ENCODE measurements at regions not wholly inside any gene's neighbourhood (a gene's known extent, or its start where the extent isn't known, plus 50 kb on each side); places are given as distances from the start of the nearest gene placed in this dataset.

DNA sequence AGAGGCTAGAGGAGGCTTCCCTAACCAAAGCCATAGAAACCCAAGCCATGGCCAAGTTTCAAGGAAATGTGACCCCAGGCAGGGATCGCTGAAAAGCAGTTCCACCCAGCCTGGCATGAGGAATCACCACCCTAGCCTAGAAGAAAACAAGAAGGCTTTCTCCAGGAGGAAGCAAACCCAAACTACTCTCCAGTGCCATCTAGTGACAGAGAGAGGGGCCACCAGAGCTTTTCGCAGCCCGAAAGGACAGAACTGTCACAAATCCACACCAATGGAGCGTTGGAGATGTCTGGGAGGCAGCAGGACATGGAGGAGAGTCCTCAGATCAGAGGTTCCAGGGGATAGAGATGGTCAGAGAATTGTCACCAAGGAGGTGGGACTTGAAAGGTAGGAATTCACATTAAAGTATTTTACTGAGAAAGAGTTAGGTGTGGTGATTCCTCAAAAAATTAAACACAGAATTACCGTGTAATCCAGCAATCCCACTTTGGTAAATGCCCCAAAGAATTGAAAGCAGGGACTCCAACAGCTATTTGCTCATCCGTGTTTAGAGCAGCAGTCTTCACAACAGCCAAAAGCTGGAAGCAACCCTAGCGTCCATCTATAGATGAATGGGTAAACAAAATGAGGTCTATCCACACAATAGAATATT, 67.3 kb upstream of the NUP50 start:
- DNase-seq = peak; percentile 56

DNA sequence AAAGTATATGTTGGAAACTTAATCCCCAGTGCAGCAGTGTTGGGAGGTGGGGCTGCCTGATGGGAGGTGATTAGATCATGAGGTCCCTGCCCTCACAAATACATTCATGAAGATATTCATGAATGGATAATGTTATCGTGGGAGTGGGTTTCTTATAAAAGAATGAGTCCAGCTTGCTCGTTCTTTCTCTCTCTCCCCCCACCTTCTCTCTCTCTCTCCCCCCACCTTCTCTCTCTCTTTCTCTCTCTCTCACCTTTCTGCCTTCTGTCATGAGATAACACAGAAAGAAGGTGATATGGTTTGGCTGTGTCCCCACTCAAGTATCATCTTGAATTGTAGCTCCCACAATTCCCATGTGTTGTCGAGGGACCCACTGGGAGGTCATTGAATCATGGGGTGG, 66.7 kb upstream of the NUP50 start:
- no peak for DNase-seq

DNA sequence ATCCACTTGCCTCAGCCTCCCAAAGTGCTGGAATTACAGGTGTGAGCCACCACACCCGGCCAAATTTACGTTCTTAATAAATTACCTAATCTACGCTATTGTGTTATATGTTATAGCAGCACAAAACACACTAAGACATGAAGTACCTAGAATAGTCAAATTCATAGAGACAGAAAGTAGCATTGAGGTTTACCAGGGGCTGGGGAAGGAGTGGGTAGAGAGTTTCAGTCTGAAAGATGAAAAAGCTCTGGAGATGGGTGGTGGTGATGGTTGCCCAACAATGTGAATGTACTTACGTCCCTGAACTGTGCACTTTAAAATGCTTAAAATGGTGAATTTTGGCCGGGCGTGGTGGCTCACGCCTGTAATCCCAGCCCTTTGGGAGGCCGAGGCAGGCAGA, 65.7 kb upstream of the NUP50 start:
- DNase-seq = no peak

DNA sequence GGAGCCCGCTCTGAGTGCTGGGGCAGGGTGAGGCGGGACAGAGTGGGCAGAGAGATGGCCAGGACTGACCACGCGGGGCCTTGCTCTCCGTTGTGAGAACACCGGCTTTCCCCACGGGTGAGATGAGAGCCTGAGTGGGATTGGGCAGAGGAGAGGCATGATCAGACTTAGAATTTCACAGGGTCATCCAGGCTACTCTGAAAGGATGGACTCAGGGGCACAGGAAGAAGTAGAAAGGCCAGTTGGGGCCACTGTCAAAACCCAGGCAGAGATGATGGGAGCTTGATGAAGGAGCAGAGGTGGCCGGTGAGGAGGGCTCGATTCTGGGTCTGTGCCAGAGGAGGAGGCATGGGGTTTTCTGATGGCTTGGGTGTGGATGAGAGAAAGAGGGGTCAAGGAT, 63.8 kb upstream of the NUP50 start:
- no peak for DNase-seq

DNA sequence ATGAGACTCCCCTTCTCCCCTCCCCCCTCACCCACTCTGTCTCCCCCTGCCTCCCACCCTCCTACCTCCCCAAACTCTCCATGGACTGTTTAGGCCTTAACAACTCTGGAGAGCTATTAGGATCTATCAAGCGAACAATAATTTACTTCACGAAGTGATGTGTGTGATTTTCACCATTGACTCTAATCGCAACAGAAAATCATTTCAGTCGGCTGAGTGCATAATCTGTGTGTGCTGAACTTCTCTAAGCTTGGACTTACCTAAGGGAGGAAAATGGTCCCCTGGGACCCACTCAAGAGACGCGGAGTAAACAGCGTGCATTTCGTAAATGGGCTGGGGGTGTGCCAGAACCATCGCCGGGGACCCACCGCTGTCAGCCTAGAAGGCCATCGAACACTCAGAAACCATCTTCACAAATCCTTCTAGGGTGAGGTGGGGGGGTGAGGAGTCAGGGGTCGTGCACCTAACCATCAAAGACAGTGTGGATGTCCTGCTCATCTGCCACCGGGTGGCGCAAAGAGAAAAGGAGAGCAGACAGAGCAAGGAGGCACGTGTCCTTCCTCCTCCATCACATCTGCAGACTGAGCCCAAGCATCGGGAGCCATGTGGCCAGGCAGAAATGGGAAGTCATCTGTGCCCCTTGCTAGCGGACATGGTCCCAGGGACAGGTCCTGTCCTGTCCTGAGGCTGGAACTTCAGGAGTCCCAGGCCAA, 62.1 kb upstream of the NUP50 start:
- peak; percentile 45 for DNase-seq

DNA sequence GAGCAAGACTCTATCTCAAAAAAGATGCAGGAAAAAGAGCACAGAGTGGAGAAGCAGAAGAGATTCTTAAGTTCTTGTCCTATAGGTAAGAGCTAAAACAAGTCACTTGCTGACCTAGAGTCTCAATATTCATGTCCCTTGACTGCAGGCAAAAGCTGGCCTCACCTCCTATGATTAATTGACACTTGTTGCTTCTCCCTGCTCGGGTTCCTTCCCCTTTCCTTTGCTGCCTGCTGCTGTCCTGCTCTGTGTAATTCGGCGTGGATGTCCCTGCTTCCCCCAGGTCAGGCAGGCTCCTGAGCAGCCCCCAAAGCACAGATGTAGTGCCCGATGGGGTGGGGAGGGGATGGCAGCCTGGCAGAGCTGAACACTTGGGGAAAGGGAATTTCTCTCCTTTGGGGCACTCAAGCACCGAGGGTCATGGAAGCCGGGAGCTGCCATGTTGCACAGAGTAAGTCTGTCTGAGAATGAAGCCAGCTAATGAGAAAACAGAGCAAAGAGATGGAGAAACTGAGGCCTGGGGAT, 60.8 kb upstream of the NUP50 start:
- no peak for DNase-seq

DNA sequence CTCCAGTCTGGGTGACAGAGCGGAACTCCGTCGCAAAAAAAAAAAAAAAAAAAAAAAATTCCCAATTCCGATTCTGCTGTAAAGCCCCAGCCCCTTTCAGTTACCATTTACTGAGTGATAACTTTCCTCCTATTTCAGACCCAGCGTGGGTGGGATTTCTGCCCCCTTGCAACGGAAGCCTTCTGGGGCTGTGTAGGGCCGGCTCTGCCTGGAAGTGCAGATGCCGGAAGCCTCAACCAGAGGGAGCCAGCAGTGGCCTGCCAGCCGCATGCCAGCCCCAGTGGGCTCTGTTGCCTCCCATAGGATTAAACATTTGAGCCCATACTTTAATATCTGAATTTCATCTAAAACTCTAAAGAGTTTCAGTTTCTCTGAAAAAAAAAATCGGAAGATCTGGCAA, 60.0 kb upstream of the NUP50 start:
- no peak for DNase-seq

DNA sequence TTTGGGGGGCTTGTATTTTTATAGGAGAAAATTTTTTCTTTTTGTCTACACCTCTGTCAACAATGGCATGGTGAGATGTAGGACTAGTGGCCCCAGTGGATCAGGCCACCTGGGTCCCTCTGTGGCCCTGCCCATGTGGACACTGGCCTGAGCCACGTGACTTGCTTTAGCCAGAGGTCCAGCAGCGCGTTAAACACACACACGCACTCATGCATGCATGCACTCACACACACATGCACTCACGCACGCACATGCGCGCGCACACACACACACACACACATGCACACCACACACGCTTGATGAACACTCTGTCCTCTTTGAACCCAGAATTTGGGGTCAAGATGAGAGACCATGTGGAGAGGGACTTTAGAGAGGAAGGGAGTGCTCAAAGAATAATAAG, 59.4 kb upstream of the NUP50 start:
- DNase-seq = no peak

DNA sequence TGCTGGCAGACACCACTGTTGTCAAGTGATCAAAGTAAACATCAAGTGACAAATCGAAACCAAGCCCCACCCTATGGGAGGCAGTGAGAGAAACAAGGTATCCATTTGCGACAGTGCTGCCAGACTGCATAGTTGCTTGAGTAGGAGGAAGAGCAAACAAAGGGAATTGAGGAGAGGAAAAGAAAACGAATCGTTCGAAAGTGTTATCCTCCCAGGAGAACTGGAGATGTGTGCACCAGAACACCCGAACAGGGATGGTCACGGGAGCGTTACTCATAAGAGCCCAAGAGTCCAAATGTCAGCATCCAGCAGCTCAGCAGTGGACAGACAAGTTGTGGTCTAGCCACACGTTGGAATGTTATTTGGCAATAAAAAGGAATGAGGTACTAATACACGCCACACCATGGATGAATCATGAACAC, 58.4 kb upstream of the NUP50 start:
- DNase-seq = no peak

DNA sequence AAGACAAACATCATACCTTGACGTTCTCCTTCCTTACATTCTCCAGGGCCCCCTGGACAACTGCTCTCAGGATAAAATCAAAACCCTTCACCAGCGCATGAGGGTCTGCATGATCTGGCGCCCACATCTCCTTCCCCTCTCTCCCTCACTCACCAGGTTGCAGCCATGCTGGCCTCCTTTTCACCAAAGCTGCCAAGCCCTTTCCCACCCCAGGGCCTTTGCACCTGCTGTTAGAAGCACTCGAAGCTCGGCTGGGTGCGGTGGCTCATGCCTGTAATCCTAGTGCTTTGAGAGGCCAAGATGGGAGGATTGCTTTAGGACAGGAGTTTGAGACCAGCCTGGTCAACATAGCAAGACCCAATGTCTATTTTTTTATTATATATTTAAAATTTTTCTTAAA, 56.1 kb upstream of the NUP50 start:
- no peak for DNase-seq

DNA sequence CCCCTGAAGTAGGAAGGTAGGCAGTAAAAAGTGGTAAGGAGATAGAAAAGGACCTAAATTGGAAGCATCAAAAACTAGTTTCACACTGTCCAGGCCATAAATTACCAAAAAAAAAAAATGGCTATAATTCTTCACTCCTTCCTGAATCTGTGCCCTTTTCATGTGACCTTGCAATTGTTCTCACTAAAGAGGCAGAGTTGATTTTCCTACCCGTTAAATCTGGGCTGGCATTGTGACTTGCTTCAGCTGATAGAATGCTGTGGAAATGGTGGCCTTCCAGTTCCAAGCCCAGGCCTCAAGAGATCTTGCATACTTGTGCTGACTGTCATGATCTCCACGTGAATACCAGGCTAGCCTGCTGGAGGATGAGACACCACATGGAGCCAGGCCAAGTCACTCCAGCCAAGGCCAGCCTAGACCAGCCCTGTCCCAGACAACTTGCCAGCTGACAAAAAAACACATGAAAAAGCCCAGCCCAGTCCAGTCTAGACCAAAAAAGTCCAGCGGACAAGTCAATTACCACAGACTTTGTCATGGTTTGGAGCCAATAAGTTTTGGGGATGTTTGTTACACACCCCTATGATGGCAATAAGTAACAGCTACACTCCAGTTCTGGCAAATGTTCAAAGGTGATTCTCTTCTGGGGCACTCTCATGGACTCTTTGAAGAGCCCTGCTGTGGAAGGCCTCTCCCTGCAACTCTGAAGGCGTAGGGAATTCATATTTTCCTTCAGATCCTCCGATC, 51.4 kb upstream of the NUP50 start:
- DNase-seq = no peak

Measured in muscle of arm (tissue), 1 donor.